IMR-90 (cell line): ENCODE measurements at regions not wholly inside any gene's neighbourhood (a gene's known extent, or its start where the extent isn't known, plus 50 kb on each side); places are given as distances from the start of the nearest gene placed in this dataset.

Source experiments
- ATAC-seq: fragments of 200-7000 bp; cut with Tn5 transposase; 2 replicates; pipeline ENCODE4 v1.9.1; 2020; ENCODE audit warnings: low read depth, mild to moderate bottlenecking, moderate library complexity
- BruUV-seq: library from RNA; stranded (reverse); fragments of 400-500 nt; replicated peaks from 2 replicates; lab custom pipeline; 2021; lab: Mats Ljungman, UMichigan
- CTCF ChIA-PET: fragments of 300-600 bp; formaldehyde crosslinking; extraction: SDS; loops from one replicate; lab custom pipeline; 2021; ENCODE audit warnings: antibody characterized with exemption; lab: Yijun Ruan, JAX
- POLR2A ChIA-PET: fragments of 300-600 bp; sonication (Branson Sonifier 250); formaldehyde crosslinking; loops from one replicate; lab custom pipeline; 2022; ENCODE audit warnings: antibody characterized with exemption; ENCODE audit not compliant: unreplicated experiment; lab: Charles Lee
- DNase-seq: peaks from one replicate; pipeline ENCODE4 v3.0.0; 2013
- H2AFZ ChIP-seq: replicated peaks from 2 replicates; pipeline ENCODE3; 2013; ENCODE audit warnings: low read length, mild to moderate bottlenecking; ENCODE audit not compliant: poor library complexity
- H2AK5ac ChIP-seq: 2 replicates; pipeline ENCODE4 v1.6.1; 2013; ENCODE audit warnings: low read depth, low read length, inconsistent platforms
- H2AK9ac ChIP-seq: replicated peaks from 2 replicates; pipeline ENCODE3; 2013; ENCODE audit warnings: mild to moderate bottlenecking, low read depth, low read length, moderate library complexity; ENCODE audit not compliant: poor library complexity
- H2BK120ac ChIP-seq: 2 replicates; pipeline ENCODE4 v1.6.1; 2013; ENCODE audit warnings: low read depth, low read length, inconsistent platforms
- H2BK15ac ChIP-seq: 3 replicates; pipeline ENCODE4 v1.6.1; 2013; ENCODE audit warnings: low read depth, low read length, inconsistent platforms
- H2BK20ac ChIP-seq: 2 replicates; pipeline ENCODE4 v1.6.1; 2013; ENCODE audit warnings: low read depth, mild to moderate bottlenecking, inconsistent platforms, low read length, moderate library complexity
- H2BK5ac ChIP-seq: 2 replicates; pipeline ENCODE4 v1.6.1; 2013; ENCODE audit warnings: mild to moderate bottlenecking, low read depth, low read length, inconsistent platforms; ENCODE audit not compliant: poor library complexity, severe bottlenecking
- H3K14ac ChIP-seq: replicated peaks from 2 replicates; pipeline ENCODE4 v1.6.1; 2013; ENCODE audit warnings: low read depth, low read length, inconsistent platforms
- H3K18ac ChIP-seq: 2 replicates; pipeline ENCODE4 v1.6.1; 2013; ENCODE audit warnings: low read depth, low read length, control low read depth
- H3K23ac ChIP-seq: 2 replicates; pipeline ENCODE4 v1.6.1; 2013; ENCODE audit warnings: low read depth, low read length, inconsistent platforms
- H3K27ac ChIP-seq: 2 replicates; pipeline ENCODE4 v1.5.1; 2013; ENCODE audit warnings: mild to moderate bottlenecking, control low read depth, low read length; ENCODE audit not compliant: insufficient read depth
- H3K27me3 ChIP-seq: 2 replicates; pipeline ENCODE4 v1.6.1; 2013; ENCODE audit warnings: low read length; ENCODE audit not compliant: control insufficient read depth, insufficient read depth
- H3K36me3 ChIP-seq: 2 replicates; pipeline ENCODE4 v1.6.1; 2013; ENCODE audit warnings: low read length, mixed read lengths; ENCODE audit not compliant: control insufficient read depth, insufficient read depth
- H3K4ac ChIP-seq: 2 replicates; pipeline ENCODE4 v1.6.1; 2013; ENCODE audit warnings: low read depth, low read length, inconsistent platforms
- H3K4me1 ChIP-seq: 2 replicates; pipeline ENCODE4 v1.6.1; 2013; ENCODE audit warnings: low read length, mixed read lengths; ENCODE audit not compliant: control insufficient read depth, insufficient read depth
- H3K4me2 ChIP-seq: 2 replicates; pipeline ENCODE4 v1.6.1; 2013; ENCODE audit warnings: low read depth, mild to moderate bottlenecking, control low read depth, low read length, moderate library complexity
- H3K4me3 ChIP-seq: 2 replicates; pipeline ENCODE4 v1.5.1; 2013; ENCODE audit warnings: low read depth, mild to moderate bottlenecking, control low read depth, low read length, moderate library complexity; ENCODE audit not compliant: insufficient read depth
- H3K56ac ChIP-seq: 2 replicates; pipeline ENCODE4 v1.6.1; 2013; ENCODE audit warnings: low read length, inconsistent platforms; ENCODE audit not compliant: insufficient read depth; ENCODE audit errors: extremely low read depth
- H3K79me1 ChIP-seq, 2 experiments: 2 replicates each; pipeline ENCODE4 v1.6.1; 2013; ENCODE audit warnings: low read length in 2 of 2, inconsistent platforms in 1 of 2, low read depth in 1 of 2
- H3K9ac ChIP-seq: 2 replicates; pipeline ENCODE4 v1.6.1; 2013; ENCODE audit warnings: low read depth, low read length, control low read depth
- H3K9me1 ChIP-seq: 2 replicates; pipeline ENCODE4 v1.6.1; 2013; ENCODE audit warnings: low read length, inconsistent platforms; ENCODE audit not compliant: insufficient read depth
- H3K9me3 ChIP-seq: 2 replicates; pipeline ENCODE4 v1.6.1; 2013; ENCODE audit warnings: low read length; ENCODE audit not compliant: control insufficient read depth, insufficient read depth
- H4K20me1 ChIP-seq: 2 replicates; pipeline ENCODE4 v1.6.1; 2013; ENCODE audit warnings: low read length, inconsistent platforms; ENCODE audit not compliant: insufficient read depth
- H4K5ac ChIP-seq: 2 replicates; pipeline ENCODE4 v1.6.1; 2013; ENCODE audit warnings: mild to moderate bottlenecking, low read depth, low read length, control low read depth
- H4K8ac ChIP-seq, 2 experiments: 2 replicates each; pipeline ENCODE4 v1.6.1; 2013; ENCODE audit warnings: low read depth in 2 of 2, low read length in 2 of 2, control low read depth in 1 of 2, inconsistent platforms in 1 of 2
- H4K91ac ChIP-seq: 2 replicates; pipeline ENCODE4 v1.6.1; 2013; ENCODE audit warnings: low read depth, low read length, inconsistent platforms; ENCODE audit not compliant: insufficient read depth
- MAFK ChIP-seq: IDR thresholded peaks from 2 replicates; pipeline ENCODE4 v1.6.1; 2012; ENCODE audit warnings: low read depth, low read length, improper control_type of control experiment
- WGBS, 2 experiments: methylation state at CpG; one replicate each; pipeline versions ENCODE4 v1.1.5 to v1.1.7; 2013; ENCODE audit warnings: missing lambda C conversion rate in 2 of 2; ENCODE audit not compliant: insufficient read length in 1 of 2; ENCODE audit errors: extremely low coverage in 2 of 2; 5-methylcytosine and 5-hydroxymethylcytosine counted together
- dilution Hi-C: fragments of 300-500 bp; cut with HindIII; formaldehyde crosslinking; loops from one replicate; pipeline ENCODE4 v1.14.3; 2018; ENCODE audit warnings: low sequenced_read_pairs; ENCODE audit not compliant: unreplicated experiment
- in situ Hi-C: fragments of 300-500 bp; cut with MboI; formaldehyde crosslinking; loops from 3 replicates; pipeline ENCODE4 v1.14.3; 2019; ENCODE audit warnings: low sequenced_read_pairs, inconsistent platforms, mixed read lengths
- intact Hi-C: fragments of 100-400 bp; cut with micrococcal nuclease; formaldehyde crosslinking; loops from 2 replicates; pipeline ENCODE4 v1.10.0; 2022
- TF ChIP-seq, protein P1 (sequence below): conservative IDR thresholded peaks from 2 replicates; pipeline ENCODE4 v1.5.1; 2012; ENCODE audit warnings: mild to moderate bottlenecking, low read depth, low read length, improper control_type of control experiment

DNA sequence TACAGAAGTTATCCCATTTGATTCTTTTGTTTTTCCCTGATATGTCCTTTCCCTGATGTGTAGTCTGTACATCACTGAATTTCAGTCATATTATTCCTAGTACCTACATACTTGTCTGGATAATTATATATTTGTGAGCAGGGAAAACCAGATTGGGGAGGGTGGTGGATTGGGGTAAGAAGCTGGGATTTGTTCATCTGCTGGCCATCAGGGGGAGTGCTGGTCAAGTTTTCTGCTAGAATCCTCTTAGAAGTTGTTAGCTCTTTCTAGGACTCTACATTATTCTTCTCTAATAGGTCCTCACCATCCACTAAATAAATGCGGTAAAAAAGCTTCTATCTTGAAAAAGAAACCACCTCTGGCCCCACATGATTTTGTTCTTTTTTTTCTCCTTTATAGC lies 232.7 kb upstream of the TAC1 start:
- intact Hi-C loops (no loop called here), dilution Hi-C loops (no loop called here), in situ Hi-C loops (no loop called here)
- ChIA-PET POLR2A (no interaction called here), CTCF (no interaction called here)
- no peak overlapping the region for H3K27ac ChIP-seq
- no peak overlapping the region for H2BK20ac ChIP-seq
- H3K18ac ChIP-seq = no peak overlapping the region
- H3K56ac ChIP-seq = no peak overlapping the region
- H4K5ac ChIP-seq = no peak overlapping the region
- H3K4me2 ChIP-seq = no peak overlapping the region
- no peak overlapping the region for H3K23ac ChIP-seq
- DNase-seq (no peak), ATAC-seq (no peak)
- H3K27me3 ChIP-seq = no peaks in the 10 kb centered on the region
- H3K9me1 ChIP-seq = no peaks in the 10 kb centered on the region
- no TSS peak for BruUV-seq
- no peak overlapping the region for H4K91ac ChIP-seq
- no peak overlapping the region for H3K4me3 ChIP-seq
- H3K14ac ChIP-seq = no peak overlapping the region
- H3K36me3 ChIP-seq = no peaks in the 10 kb centered on the region
- H2AFZ ChIP-seq = no peak overlapping the region
- H4K8ac ChIP-seq = no peak overlapping the region
- no peak overlapping the region for H3K4ac ChIP-seq
- no peak for TF ChIP-seq MAFK
- TF ChIP-seq, protein P1, sequence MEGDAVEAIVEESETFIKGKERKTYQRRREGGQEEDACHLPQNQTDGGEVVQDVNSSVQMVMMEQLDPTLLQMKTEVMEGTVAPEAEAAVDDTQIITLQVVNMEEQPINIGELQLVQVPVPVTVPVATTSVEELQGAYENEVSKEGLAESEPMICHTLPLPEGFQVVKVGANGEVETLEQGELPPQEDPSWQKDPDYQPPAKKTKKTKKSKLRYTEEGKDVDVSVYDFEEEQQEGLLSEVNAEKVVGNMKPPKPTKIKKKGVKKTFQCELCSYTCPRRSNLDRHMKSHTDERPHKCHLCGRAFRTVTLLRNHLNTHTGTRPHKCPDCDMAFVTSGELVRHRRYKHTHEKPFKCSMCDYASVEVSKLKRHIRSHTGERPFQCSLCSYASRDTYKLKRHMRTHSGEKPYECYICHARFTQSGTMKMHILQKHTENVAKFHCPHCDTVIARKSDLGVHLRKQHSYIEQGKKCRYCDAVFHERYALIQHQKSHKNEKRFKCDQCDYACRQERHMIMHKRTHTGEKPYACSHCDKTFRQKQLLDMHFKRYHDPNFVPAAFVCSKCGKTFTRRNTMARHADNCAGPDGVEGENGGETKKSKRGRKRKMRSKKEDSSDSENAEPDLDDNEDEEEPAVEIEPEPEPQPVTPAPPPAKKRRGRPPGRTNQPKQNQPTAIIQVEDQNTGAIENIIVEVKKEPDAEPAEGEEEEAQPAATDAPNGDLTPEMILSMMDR = 0 out of 2 replicates have a peak, but pooled peaks have one; percentile 4
- no peaks in the 10 kb centered on the region for H3K4me1 ChIP-seq
- H2AK5ac ChIP-seq = no peak overlapping the region
- H3K79me1 ChIP-seq = no peaks in the 10 kb centered on the region
- no peak overlapping the region for H2AK9ac ChIP-seq
- WGBS, 2 experiments = no CpG with 5 or more reads among the region's 1 CpG
- no peak overlapping the region for H3K9ac ChIP-seq
- no peak overlapping the region for H2BK120ac ChIP-seq
- no peak overlapping the region for H2BK5ac ChIP-seq
- H3K9me3 ChIP-seq = peaks cover 8% of the 10 kb centered on the region; the same call in 1 of the 2 replicates
- H2BK15ac ChIP-seq = no peak overlapping the region
- H4K20me1 ChIP-seq = no peaks in the 10 kb centered on the region
